Prostate gland (tissue), 2 donors: ENCODE measurements at regions not wholly inside any gene's neighbourhood (a gene's known extent, or its start where the extent isn't known, plus 50 kb on each side); places are given as distances from the start of the nearest gene placed in this dataset.

Experiments used
- DNase-seq: peaks from one replicate; pipeline ENCODE4 v3.0.0-alpha.2; 2019; ENCODE audit warnings: low spot score
- H3K27ac ChIP-seq, 2 donors: fragments of 200-600 bp; sonication (generic); 2 replicates each; pipeline ENCODE4 v1.5.1; 2017 to 2019
- H3K27me3 ChIP-seq: fragments of 200-600 bp; sonication (generic); replicated peaks from 2 replicates; pipeline ENCODE4 v1.5.1; 2019; ENCODE audit not compliant: insufficient read depth
- H3K36me3 ChIP-seq, 2 donors: fragments of 200-600 bp; sonication (generic); 1 replicate in 1 of 2; 2 replicates in 1 of 2; pipeline versions ENCODE4 v1.5.1 to v1.8.1; 2017 to 2019
- H3K4me1 ChIP-seq: fragments of 200-600 bp; sonication (generic); replicated peaks from 2 replicates; pipeline ENCODE4 v1.5.1; 2019
- H3K4me3 ChIP-seq, 2 donors: fragments of 200-600 bp; sonication (generic); 2 replicates each; pipeline ENCODE4 v1.5.1; 2017 to 2019
- H3K9me3 ChIP-seq: fragments of 200-600 bp; sonication (generic); 2 replicates; pipeline ENCODE4 v1.5.1; 2017
- POLR2A ChIP-seq: fragments of 450-650 bp; IDR thresholded peaks from one replicate; pipeline ENCODE4 v1.6.1; 2016; ENCODE audit warnings: antibody characterized with exemption, mild to moderate bottlenecking
- POLR2AphosphoS5 ChIP-seq: sonication (generic); formaldehyde crosslinking; IDR thresholded peaks from one replicate; pipeline ENCODE4 v1.6.1; 2017; ENCODE audit warnings: antibody characterized with exemption
- WGBS: methylation state at CpG from one replicate; pipeline ENCODE4 v1.1.5; 2018; 5-methylcytosine and 5-hydroxymethylcytosine counted together
- intact Hi-C: fragments of 100-400 bp; cut with DNase I; formaldehyde crosslinking; loops from one replicate; pipeline ENCODE4 v1.14.2; 2022
- TF ChIP-seq, protein P1 (sequence below), 4 experiments: fragments of 200-600 bp in 2 of 4; fragments of 450-650 bp in 2 of 4; sonication (generic) in 2 of 4; IDR thresholded peaks; 1 replicate in 3 of 4; 2 replicates in 1 of 4; pipeline ENCODE4 v1.5.1; 2016 to 2019; ENCODE audit warnings: antibody characterized with exemption in 4 of 4, mild to moderate bottlenecking in 2 of 4, moderate library complexity in 2 of 4

DNA sequence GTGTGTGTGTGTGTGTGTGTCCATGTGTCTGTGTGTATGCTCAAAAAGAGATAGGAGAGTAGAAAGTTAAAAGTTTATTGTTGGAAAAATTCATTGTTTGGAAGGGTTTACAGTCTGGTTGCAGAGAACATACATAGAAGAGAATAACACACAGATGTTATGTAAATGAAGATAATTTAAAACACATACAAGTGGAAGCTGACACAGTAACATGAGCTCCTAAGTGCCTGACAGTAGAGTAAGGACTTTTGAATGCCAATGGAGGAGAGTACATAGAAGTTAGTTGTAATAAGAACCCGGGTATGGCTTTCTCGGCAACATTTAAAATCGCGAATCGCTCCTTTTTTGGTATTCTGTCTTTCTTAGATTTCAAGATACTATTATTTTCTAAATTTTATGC lies 137.0 kb upstream of the FANCL start:
- 85% methylated on average over 5 of the region's 5 CpGs for WGBS
- TF ChIP-seq, protein P1, sequence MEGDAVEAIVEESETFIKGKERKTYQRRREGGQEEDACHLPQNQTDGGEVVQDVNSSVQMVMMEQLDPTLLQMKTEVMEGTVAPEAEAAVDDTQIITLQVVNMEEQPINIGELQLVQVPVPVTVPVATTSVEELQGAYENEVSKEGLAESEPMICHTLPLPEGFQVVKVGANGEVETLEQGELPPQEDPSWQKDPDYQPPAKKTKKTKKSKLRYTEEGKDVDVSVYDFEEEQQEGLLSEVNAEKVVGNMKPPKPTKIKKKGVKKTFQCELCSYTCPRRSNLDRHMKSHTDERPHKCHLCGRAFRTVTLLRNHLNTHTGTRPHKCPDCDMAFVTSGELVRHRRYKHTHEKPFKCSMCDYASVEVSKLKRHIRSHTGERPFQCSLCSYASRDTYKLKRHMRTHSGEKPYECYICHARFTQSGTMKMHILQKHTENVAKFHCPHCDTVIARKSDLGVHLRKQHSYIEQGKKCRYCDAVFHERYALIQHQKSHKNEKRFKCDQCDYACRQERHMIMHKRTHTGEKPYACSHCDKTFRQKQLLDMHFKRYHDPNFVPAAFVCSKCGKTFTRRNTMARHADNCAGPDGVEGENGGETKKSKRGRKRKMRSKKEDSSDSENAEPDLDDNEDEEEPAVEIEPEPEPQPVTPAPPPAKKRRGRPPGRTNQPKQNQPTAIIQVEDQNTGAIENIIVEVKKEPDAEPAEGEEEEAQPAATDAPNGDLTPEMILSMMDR (IDR thresholded peaks at IDR 0.05): no peak
- no peak for TF ChIP-seq POLR2A
- no peak for TF ChIP-seq POLR2AphosphoS5
- H3K27ac ChIP-seq: no peak overlapping the region

GRCh38 chr2:58377181-58377580 lies 136.1 kb upstream of the FANCL start:
- 82% methylated on average over 1 of the region's 1 CpG for WGBS
- DNase-seq: no peak
- Histone ChIP-seq H3K27ac (no peak overlapping the region), H3K36me3 (no peaks in the 10 kb centered on the region), H3K4me1 (no peaks in the 10 kb centered on the region), H3K4me3 (no peak overlapping the region), H3K9me3 (no peaks in the 10 kb centered on the region), H3K27me3 (no peaks in the 10 kb centered on the region)
- intact Hi-C loops: no loop called here
- TF ChIP-seq, protein P1 (IDR thresholded peaks at IDR 0.05): no peak
- TF ChIP-seq POLR2A (no peak), POLR2AphosphoS5 (no peak)

More for the DNA sequence above, 137.0 kb upstream of the FANCL start:
- DNase-seq: no peak
- intact Hi-C loops: no loop called here
- H3K4me1 ChIP-seq: no peaks in the 10 kb centered on the region
- no peaks in the 10 kb centered on the region for H3K9me3 ChIP-seq
- no peaks in the 10 kb centered on the region for H3K27me3 ChIP-seq
- H3K4me3 ChIP-seq: no peak overlapping the region
- no peaks in the 10 kb centered on the region for H3K36me3 ChIP-seq

- Histone ChIP-seq H3K4me3 (no peak overlapping the region), H3K27me3 (no peaks in the 10 kb centered on the region)
- 88% methylated on average over 1 of the region's 1 CpG for WGBS
These were observed 135.5 kb upstream of the FANCL start for GRCh38 chr2:58376592-58376991.

DNA sequence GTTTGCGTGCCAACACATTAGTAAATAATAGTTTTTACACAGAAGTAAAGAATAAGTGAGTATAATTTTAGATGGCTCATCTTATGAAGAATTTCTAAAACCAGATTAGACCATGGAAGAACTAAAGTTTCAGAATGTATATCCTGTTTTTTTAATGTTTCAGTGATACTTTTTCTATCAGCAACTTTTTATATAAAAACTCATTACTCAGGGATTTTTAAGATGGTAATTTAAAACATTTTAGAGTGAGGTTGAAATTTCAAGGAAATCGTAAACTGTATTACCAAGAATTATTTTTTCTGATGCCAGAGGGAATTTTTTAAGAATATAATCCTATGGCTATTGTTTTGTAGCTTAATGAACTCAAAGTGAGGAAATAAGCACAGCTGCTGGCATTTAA lies 128.5 kb upstream of the FANCL start:
- no peaks in the 10 kb centered on the region for H3K27me3 ChIP-seq
- H3K36me3 ChIP-seq: no peaks in the 10 kb centered on the region
- no peak for TF ChIP-seq POLR2A
- TF ChIP-seq, protein P1 (IDR thresholded peaks at IDR 0.05): no peak
- TF ChIP-seq POLR2AphosphoS5: no peak
- no peak overlapping the region for H3K27ac ChIP-seq
- H3K9me3 ChIP-seq: no peaks in the 10 kb centered on the region
- DNase-seq: no peak
- H3K4me3 ChIP-seq: no peak overlapping the region
- no peaks in the 10 kb centered on the region for H3K4me1 ChIP-seq
- intact Hi-C loops: no loop called here
- WGBS: 81% methylated on average over 2 of the region's 2 CpGs

More at GRCh38 chr2:58376592-58376991, 135.5 kb upstream of the FANCL start:
- Histone ChIP-seq H3K9me3 (no peaks in the 10 kb centered on the region), H3K36me3 (no peaks in the 10 kb centered on the region), H3K4me1 (no peaks in the 10 kb centered on the region), H3K27ac (no peak overlapping the region)
- intact Hi-C loops: no loop called here
- TF ChIP-seq POLR2AphosphoS5: no peak
- TF ChIP-seq, protein P1 (IDR thresholded peaks at IDR 0.05): no peak
- no peak for TF ChIP-seq POLR2A
- DNase-seq: no peak

DNA sequence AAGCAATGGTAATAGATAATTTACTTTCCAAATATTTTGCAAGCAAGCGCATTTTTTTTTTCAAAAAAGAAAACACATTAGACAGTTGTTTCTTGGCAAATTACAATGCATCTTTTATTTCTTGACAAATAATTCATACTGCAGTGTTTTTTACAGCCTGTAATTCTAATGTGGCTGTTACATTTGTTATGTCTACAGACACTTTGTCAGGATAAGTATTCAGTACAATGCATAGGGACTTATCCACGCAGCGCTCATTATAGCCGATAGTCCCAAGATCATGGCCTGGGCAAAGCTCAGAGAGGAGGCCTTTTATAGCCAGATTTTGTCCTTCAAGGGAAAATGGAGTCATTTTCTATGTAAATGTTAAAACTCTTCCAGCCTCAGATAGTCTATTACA lies 123.0 kb upstream of the FANCL start:
- H3K4me3 ChIP-seq: no peak overlapping the region
- TF ChIP-seq, protein P1 (IDR thresholded peaks at IDR 0.05): no peak
- no peak for TF ChIP-seq POLR2A
- TF ChIP-seq POLR2AphosphoS5: no peak
- intact Hi-C loops: no loop called here
- no peaks in the 10 kb centered on the region for H3K9me3 ChIP-seq
- 86% methylated on average over 4 of the region's 4 CpGs for WGBS
- no peaks in the 10 kb centered on the region for H3K4me1 ChIP-seq
- H3K36me3 ChIP-seq: no peaks in the 10 kb centered on the region
- no peak overlapping the region for H3K27ac ChIP-seq
- H3K27me3 ChIP-seq: no peaks in the 10 kb centered on the region
- no peak for DNase-seq
